PC-3 (cell line): ENCODE measurements at regions not wholly inside any gene's neighbourhood (a gene's known extent, or its start where the extent isn't known, plus 50 kb on each side); places are given as distances from the start of the nearest gene placed in this dataset.

Source experiments
- ATAC-seq: fragments of 200-7000 bp; cut with Tn5 transposase; 2 replicates; pipeline ENCODE4 v1.9.1; 2020; ENCODE audit warnings: mild to moderate bottlenecking, moderate library complexity
- BruUV-seq: library from RNA; stranded (reverse); fragments of 400-500 nt; replicated peaks from 2 replicates; lab custom pipeline; 2021; lab: Mats Ljungman, UMichigan
- CTCF ChIA-PET: fragments of 300-600 bp; sonication (Branson Sonifier 250); formaldehyde crosslinking; loops from one replicate; lab custom pipeline; 2022; ENCODE audit warnings: antibody characterized with exemption; lab: Charles Lee
- POLR2A ChIA-PET: fragments of 300-600 bp; sonication (Branson Sonifier 250); formaldehyde crosslinking; loops from one replicate; lab custom pipeline; 2022; ENCODE audit warnings: antibody characterized with exemption; ENCODE audit not compliant: unreplicated experiment; lab: Charles Lee
- DNase-seq: peaks from one replicate; pipeline ENCODE4 v3.0.0-alpha.2; 2015
- H2AFZ ChIP-seq: fragments of 300-600 bp; sonication (generic); 2 replicates; pipeline ENCODE4 v1.6.0; 2016; ENCODE audit warnings: antibody characterized with exemption, low read length
- H3F3A ChIP-seq: fragments of 300-600 bp; sonication (generic); one replicate; pipeline ENCODE4 v1.6.0; 2017; ENCODE audit warnings: antibody characterized with exemption, low read length, control low read depth, mild to moderate bottlenecking; ENCODE audit not compliant: unreplicated experiment
- H3K27ac ChIP-seq: fragments of 300-600 bp; sonication (generic); 2 replicates; pipeline ENCODE4 v1.5.1; 2016; ENCODE audit warnings: mild to moderate bottlenecking, low read length
- H3K27me3 ChIP-seq: fragments of 300-600 bp; sonication (generic); 2 replicates; pipeline ENCODE4 v1.6.1; 2016; ENCODE audit warnings: low read length, mixed read lengths
- H3K36me3 ChIP-seq: fragments of 300-600 bp; sonication (generic); 2 replicates; pipeline ENCODE4 v1.6.1; 2016; ENCODE audit warnings: low read depth, mixed run types, low read length, mixed read lengths
- H3K4me1 ChIP-seq: fragments of 300-600 bp; sonication (generic); 2 replicates; pipeline ENCODE4 v1.5.1; 2016; ENCODE audit warnings: low read length; ENCODE audit not compliant: insufficient read depth
- H3K4me2 ChIP-seq: fragments of 300-600 bp; sonication (generic); 2 replicates; pipeline ENCODE4 v1.6.0; 2016; ENCODE audit warnings: low read length
- H3K4me3 ChIP-seq: fragments of 300-600 bp; sonication (generic); 2 replicates; pipeline ENCODE4 v1.5.1; 2016; ENCODE audit warnings: mild to moderate bottlenecking, low read length, mixed read lengths
- H3K79me2 ChIP-seq: fragments of 300-600 bp; sonication (generic); 2 replicates; pipeline ENCODE4 v1.6.1; 2017; ENCODE audit warnings: low read length, mixed read lengths
- H3K9ac ChIP-seq: fragments of 300-600 bp; sonication (generic); 2 replicates; pipeline ENCODE4 v1.6.0; 2016; ENCODE audit warnings: mild to moderate bottlenecking, low read length
- H3K9me2 ChIP-seq: fragments of 300-600 bp; sonication (generic); replicated peaks from 2 replicates; pipeline ENCODE4 v1.6.1; 2016; ENCODE audit warnings: mixed run types, low read length, mixed read lengths
- H3K9me3 ChIP-seq: fragments of 300-600 bp; sonication (generic); 2 replicates; pipeline ENCODE4 v1.6.1; 2016; ENCODE audit warnings: low read length, mixed read lengths
- H4K20me1 ChIP-seq: fragments of 300-600 bp; sonication (generic); 2 replicates; pipeline ENCODE4 v1.6.1; 2016; ENCODE audit warnings: low read length, mixed read lengths
- EZH2 ChIP-seq: fragments of 300-600 bp; sonication (generic); IDR thresholded peaks from one replicate; pipeline ENCODE4 v1.6.1; 2017; ENCODE audit warnings: antibody characterized with exemption, mild to moderate bottlenecking, low read length; ENCODE audit not compliant: unreplicated experiment
- EZH2phosphoT487 ChIP-seq: fragments of 300-600 bp; sonication (generic); IDR thresholded peaks from 2 replicates; pipeline ENCODE4 v1.6.1; 2018; ENCODE audit warnings: mild to moderate bottlenecking, antibody characterized with exemption, low read length, borderline replicate concordance
- intact Hi-C: fragments of 100-400 bp; cut with micrococcal nuclease; formaldehyde crosslinking; loops from 2 replicates; pipeline ENCODE4 v1.9.0; 2023
- TF ChIP-seq, protein P1 (sequence below): fragments of 300-600 bp; sonication (generic); conservative IDR thresholded peaks from 2 replicates; pipeline ENCODE4 v1.5.1; 2017; ENCODE audit warnings: antibody characterized with exemption, low read depth, mild to moderate bottlenecking, low read length

DNA sequence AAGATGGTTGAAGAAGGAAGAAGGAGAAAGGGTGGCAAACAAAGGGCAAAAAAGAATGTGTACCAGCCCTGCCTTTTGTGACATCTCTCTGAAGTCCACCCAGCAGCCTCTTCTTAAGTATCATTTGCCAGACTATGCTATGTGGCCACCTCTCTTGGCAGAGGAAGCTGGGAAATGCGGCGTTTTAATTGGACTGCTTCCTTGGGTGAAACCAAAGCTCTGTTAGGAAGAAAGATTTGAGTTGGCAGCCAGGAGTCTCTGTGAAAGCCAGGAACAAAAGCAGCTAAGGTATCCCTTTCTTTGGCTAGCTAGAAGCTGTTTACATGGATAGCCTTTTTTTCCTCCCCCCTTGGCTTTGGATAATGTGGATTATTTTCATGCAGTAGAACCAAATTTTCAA is 67.5 kb upstream of the GTSF1L start:
- intact Hi-C loops: no loop called here
- CTCF ChIA-PET: no interaction called here

DNA sequence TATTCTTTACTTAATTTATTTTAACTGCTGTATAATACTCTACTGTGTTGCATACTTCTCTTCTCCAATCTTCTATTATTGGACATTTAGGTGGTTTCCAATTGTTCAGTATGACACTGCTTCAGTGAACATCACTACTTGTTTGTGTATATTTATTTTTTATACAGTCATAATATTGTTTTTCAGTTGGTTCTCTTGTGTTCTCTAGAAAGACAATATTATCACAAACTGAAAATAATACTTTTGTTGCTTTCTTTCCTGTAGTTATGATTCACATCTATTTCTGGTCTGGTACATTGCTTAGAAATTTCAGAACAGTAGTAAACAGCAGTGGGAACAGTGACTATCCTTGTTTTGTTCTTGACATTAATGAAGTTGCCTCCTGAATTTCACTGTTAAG is 62.8 kb upstream of the GTSF1L start:
- no peaks in the 10 kb centered on the region for H3K9me2 ChIP-seq
- ATAC-seq: no peak

More for the DNA sequence above, 67.5 kb upstream of the GTSF1L start:
- no peaks in the 10 kb centered on the region for H3K9me2 ChIP-seq
- TF ChIP-seq EZH2phosphoT487 (no peak), EZH2 (no peak)
- TF ChIP-seq, protein P1, sequence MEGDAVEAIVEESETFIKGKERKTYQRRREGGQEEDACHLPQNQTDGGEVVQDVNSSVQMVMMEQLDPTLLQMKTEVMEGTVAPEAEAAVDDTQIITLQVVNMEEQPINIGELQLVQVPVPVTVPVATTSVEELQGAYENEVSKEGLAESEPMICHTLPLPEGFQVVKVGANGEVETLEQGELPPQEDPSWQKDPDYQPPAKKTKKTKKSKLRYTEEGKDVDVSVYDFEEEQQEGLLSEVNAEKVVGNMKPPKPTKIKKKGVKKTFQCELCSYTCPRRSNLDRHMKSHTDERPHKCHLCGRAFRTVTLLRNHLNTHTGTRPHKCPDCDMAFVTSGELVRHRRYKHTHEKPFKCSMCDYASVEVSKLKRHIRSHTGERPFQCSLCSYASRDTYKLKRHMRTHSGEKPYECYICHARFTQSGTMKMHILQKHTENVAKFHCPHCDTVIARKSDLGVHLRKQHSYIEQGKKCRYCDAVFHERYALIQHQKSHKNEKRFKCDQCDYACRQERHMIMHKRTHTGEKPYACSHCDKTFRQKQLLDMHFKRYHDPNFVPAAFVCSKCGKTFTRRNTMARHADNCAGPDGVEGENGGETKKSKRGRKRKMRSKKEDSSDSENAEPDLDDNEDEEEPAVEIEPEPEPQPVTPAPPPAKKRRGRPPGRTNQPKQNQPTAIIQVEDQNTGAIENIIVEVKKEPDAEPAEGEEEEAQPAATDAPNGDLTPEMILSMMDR: no peak
- POLR2A ChIA-PET: no interaction called here
- no peak for ATAC-seq
- H3K79me2 ChIP-seq: no peaks in the 10 kb centered on the region
- no peak overlapping the region for H3K4me3 ChIP-seq
- H3K27ac ChIP-seq: no peak overlapping the region
- no peaks in the 10 kb centered on the region for H3F3A ChIP-seq
- H3K27me3 ChIP-seq: no peaks in the 10 kb centered on the region; the same call in 1 of the 2 replicates
- BruUV-seq: no TSS peak
- H2AFZ ChIP-seq: no peak overlapping the region
- no peak overlapping the region for H3K4me2 ChIP-seq
- H3K9ac ChIP-seq: no peak overlapping the region
- no peaks in the 10 kb centered on the region; the same call in 1 of the 2 replicates for H3K4me1 ChIP-seq
- no peaks in the 10 kb centered on the region for H3K36me3 ChIP-seq
- no peaks in the 10 kb centered on the region for H4K20me1 ChIP-seq
- no peaks in the 10 kb centered on the region for H3K9me3 ChIP-seq
- DNase-seq: no peak

DNA sequence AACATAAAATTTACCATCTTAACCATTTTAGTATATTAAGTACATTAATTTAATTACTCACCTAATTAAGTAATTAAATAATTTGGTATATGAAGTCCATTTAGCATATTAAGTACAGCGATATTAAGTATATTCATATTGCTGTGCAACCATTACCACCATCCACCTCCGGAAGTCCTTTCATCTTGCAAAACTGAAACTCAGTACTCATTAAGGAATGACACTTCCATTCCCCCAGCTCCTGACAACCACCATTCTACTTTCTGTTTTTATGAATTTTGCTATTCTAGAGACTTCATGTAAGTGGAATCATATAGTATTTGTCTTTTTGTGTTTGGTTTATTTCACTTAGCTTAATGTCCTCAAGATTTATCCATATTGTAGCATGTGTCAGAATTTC is 61.1 kb upstream of the GTSF1L start:
- Histone ChIP-seq H4K20me1 (no peaks in the 10 kb centered on the region), H3F3A (no peaks in the 10 kb centered on the region), H3K4me3 (no peak overlapping the region), H3K4me1 (peaks cover 1% of the 10 kb centered on the region), H2AFZ (no peak overlapping the region), H3K27me3 (no peaks in the 10 kb centered on the region), H3K9me2 (no peaks in the 10 kb centered on the region), H3K27ac (no peak overlapping the region), H3K4me2 (no peak overlapping the region), H3K36me3 (no peaks in the 10 kb centered on the region), H3K9ac (no peak overlapping the region), H3K9me3 (no peaks in the 10 kb centered on the region), H3K79me2 (no peaks in the 10 kb centered on the region)
- no peak for DNase-seq
- ChIA-PET POLR2A (no interaction called here), CTCF (no interaction called here)
- BruUV-seq: no TSS peak
- TF ChIP-seq, protein P1: no peak
- no peak for TF ChIP-seq EZH2phosphoT487
- no peak for TF ChIP-seq EZH2
- intact Hi-C loops: no loop called here
- ATAC-seq: no peak

More for the DNA sequence above, 62.8 kb upstream of the GTSF1L start:
- Histone ChIP-seq H2AFZ (no peak overlapping the region), H3F3A (no peaks in the 10 kb centered on the region), H3K4me1 (no peaks in the 10 kb centered on the region), H4K20me1 (no peaks in the 10 kb centered on the region), H3K36me3 (no peaks in the 10 kb centered on the region), H3K4me2 (no peak overlapping the region), H3K4me3 (no peak overlapping the region), H3K79me2 (no peaks in the 10 kb centered on the region), H3K9me3 (no peaks in the 10 kb centered on the region), H3K27me3 (no peaks in the 10 kb centered on the region), H3K27ac (no peak overlapping the region), H3K9ac (no peak overlapping the region)
- intact Hi-C loops: no loop called here
- ChIA-PET POLR2A (no interaction called here), CTCF (no interaction called here)
- DNase-seq: no peak
- TF ChIP-seq EZH2 (no peak), EZH2phosphoT487 (no peak)
- TF ChIP-seq, protein P1: no peak
- BruUV-seq: no TSS peak
